ENCODE measurements at regions not wholly inside any gene's neighbourhood (a gene's known extent, or its start where the extent isn't known, plus 50 kb on each side); places are given as distances from the start of the nearest gene placed in this dataset.

GRCh38 chr3:105930733-105931132 lies 61.9 kb upstream of the CBLB start:
- TF ChIP-seq CTCF (IDR thresholded peaks at IDR 0.05) (no peak), POLR2A (IDR thresholded peaks at IDR 0.05) (no peak)
